ENCODE measurements at regions not wholly inside any gene's neighbourhood (a gene's known extent, or its start where the extent isn't known, plus 50 kb on each side); places are given as distances from the start of the nearest gene placed in this dataset.

DNA sequence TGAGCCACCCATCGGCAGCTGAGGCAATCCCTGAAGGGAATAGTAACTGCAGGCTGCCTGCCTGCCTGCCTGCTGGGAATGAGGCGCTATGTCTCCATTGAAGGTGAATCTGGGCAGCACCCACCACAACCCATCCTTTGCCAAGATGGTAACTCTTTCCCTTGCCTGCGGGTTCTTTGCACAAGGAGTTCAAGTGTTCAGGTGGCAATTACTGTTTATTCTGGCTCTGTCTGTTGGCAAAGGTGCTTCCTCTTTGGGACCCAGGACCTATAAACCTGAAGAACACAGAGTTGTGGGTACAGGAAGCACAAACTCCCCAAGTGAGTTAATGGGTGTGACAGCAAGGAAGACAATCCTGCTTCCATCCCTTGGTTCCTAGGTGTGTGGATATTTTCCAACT is 448.1 kb upstream of the ZNF507 start:
- H3K4me3 ChIP-seq (ENCODE audit: low read length), result no peak overlapping the region
- TF ChIP-seq, protein P1, sequence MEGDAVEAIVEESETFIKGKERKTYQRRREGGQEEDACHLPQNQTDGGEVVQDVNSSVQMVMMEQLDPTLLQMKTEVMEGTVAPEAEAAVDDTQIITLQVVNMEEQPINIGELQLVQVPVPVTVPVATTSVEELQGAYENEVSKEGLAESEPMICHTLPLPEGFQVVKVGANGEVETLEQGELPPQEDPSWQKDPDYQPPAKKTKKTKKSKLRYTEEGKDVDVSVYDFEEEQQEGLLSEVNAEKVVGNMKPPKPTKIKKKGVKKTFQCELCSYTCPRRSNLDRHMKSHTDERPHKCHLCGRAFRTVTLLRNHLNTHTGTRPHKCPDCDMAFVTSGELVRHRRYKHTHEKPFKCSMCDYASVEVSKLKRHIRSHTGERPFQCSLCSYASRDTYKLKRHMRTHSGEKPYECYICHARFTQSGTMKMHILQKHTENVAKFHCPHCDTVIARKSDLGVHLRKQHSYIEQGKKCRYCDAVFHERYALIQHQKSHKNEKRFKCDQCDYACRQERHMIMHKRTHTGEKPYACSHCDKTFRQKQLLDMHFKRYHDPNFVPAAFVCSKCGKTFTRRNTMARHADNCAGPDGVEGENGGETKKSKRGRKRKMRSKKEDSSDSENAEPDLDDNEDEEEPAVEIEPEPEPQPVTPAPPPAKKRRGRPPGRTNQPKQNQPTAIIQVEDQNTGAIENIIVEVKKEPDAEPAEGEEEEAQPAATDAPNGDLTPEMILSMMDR (IDR thresholded peaks at IDR 0.05; ENCODE audit: insufficient read depth, low read depth, low read length, missing control alignments), result no peak
- DNase-seq (ENCODE audit: low read depth), result no peak

DNA sequence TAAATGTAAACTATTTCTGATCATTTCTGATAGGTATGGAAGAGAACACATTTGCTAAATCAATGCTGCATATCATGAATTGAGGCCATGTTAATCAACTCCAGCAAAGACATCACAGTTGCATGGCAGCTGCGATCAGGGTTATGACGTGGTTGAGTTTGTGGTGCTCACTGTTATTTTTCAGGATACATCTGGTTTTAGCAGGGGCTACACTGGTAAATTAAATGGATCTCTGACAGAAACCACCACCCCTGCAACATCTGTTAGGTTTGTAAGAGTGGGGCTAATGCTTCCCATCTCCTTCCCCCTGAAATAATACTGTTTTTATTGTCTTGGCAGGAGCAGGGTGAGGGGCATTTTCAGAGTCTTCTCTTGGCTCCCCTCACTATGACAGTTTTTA is 444.4 kb upstream of the ZNF507 start:
- no peak overlapping the region for H3K4me3 ChIP-seq (ENCODE audit: low read length)
- no peak for DNase-seq (ENCODE audit: low read depth)
- TF ChIP-seq, protein P1 (IDR thresholded peaks at IDR 0.05; ENCODE audit: insufficient read depth, low read depth, low read length, missing control alignments), result no peak

DNA sequence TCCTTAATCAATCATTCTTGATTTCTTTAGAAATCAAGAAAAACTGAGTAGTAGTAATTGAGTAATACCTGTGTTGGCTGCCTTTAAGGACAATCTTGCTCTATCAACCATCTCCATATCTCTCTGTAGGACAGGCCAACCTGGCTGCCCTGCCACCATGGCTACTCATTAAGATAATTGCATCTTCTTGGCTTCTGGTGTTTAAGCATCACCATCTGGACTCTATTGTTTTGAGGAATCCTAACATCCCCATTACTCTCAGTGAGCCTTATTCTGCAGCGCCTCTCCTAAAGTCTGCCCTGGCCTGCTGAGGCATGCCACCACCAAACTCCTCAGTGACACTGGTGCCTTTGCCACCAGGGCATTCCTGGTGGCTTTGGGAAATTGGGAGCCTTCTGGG is 442.6 kb upstream of the ZNF507 start:
- TF ChIP-seq, protein P1 (IDR thresholded peaks at IDR 0.05; ENCODE audit: insufficient read depth, low read depth, low read length, missing control alignments), result no peak
- DNase-seq (ENCODE audit: low read depth), result no peak

DNA sequence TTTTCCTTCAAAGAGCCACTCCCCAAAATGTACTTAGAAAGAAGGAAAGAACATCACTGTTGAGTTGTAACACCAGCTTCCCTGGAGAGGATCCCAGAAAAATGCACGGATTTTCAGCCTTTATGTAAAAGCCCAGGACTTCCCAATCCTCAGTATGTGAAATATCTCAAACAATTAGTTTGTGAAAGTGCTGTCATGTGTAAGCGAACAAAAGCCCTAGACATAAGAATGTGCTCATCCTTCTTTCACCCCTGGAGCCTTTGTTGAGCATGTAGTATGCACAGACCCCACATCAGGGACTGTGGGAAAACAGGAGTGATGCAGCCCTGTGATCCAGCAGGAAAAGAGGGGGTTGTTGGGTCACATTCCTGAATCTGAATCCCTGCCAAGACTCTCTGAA is 441.4 kb upstream of the ZNF507 start:
- TF ChIP-seq, protein P1 (IDR thresholded peaks at IDR 0.05; ENCODE audit: insufficient read depth, low read depth, low read length, missing control alignments), result no peak
- H3K4me3 ChIP-seq (ENCODE audit: low read length), result no peak overlapping the region
- DNase-seq (ENCODE audit: low read depth), result no peak

More for the DNA sequence above, 442.6 kb upstream of the ZNF507 start:
- H3K4me3 ChIP-seq (ENCODE audit: low read length), result no peak overlapping the region

DNA sequence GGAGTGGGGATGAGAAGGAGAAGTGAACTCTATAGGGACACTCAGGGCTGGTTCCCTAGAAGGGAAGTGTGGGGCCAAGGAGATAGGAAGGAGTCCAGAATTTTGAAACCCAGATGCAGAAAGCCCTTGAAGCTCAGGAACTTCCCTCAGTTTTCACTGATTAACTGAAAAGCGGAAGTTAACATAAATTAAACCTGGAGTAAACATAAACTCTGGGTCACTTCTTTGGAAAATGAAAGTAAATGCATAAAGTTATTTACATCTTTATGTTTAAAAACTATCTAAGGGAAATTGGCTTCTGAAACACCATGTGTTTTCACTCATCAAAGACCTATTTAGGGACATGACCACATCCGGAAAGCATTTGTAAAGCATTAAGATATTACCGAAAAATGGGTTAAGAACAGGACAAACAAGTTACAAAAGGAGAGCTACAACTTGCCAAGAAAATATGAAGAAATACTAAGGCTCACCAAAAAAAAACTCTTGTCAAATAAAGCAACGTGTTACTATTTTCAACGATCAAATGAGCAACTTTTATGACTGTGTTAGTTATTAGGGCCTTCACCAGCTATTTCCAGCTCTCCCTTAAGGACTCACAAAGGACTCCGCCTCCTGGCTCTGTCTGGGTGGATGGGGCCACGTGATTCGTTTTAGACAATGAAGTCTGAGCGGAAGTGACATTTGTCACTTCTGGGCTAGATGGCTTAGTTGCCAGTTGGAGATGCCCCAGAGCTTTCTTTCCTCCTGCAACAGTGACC is 439.1 kb upstream of the ZNF507 start:
- TF ChIP-seq, protein P1 (IDR thresholded peaks at IDR 0.05; ENCODE audit: insufficient read depth, low read depth, low read length, missing control alignments), result no peak
- H3K4me3 ChIP-seq (ENCODE audit: low read length), result no peak overlapping the region
- no peak for DNase-seq (ENCODE audit: low read depth)

DNA sequence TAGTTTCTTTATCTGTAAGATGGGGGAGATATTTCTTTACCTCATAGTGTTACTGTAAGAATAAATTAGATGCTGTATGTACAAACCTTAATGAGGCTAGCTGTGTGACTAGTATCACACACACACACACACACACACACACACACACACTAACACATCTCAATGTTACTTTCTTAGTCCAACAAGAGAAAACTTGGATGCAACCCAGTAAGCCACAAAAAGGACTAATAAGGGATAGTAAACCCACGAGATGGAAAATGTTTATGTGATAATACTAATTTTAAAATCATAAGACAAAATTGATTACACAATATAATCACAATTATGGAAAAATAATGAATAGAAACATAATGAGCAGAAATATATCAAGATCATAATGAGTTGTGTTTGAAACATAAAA is 437.7 kb upstream of the ZNF507 start:
- DNase-seq (ENCODE audit: low read depth), result no peak
- TF ChIP-seq, protein P1 (IDR thresholded peaks at IDR 0.05; ENCODE audit: insufficient read depth, low read depth, low read length, missing control alignments), result no peak
- H3K4me3 ChIP-seq (ENCODE audit: low read length), result no peak overlapping the region

DNA sequence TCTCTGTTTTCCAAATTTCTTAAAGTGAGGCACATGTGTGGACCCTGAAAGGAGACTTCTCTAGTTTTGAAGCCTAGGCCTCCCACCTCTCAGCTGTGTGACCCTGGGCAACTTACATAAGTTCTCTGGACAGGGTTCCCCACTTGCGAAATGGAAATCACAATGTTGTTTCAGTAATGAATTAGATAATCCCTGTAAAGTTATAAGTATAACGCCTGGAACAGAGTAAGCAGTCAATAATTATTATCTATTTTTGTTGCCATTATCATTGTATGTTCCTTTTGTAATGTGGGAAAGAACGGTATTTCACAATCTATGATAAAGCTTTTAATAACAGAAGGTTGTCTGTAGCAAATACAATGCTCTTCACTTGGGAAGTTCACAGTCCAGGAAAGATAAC is 437.3 kb upstream of the ZNF507 start:
- H3K4me3 ChIP-seq (ENCODE audit: low read length), result no peak overlapping the region
- TF ChIP-seq, protein P1 (IDR thresholded peaks at IDR 0.05; ENCODE audit: insufficient read depth, low read depth, low read length, missing control alignments), result no peak
- DNase-seq (ENCODE audit: low read depth), result no peak

Measured in epithelial cell of esophagus (primary cell).